Endodermal cell (in vitro differentiated cells): ENCODE measurements at regions not wholly inside any gene's neighbourhood (a gene's known extent, or its start where the extent isn't known, plus 50 kb on each side); places are given as distances from the start of the nearest gene placed in this dataset.
A peak's percentile ranks its signal among the peaks of the same experiment; 100 is the strongest.

ENCODE experiments used
- DNase-seq: peaks from one replicate; pipeline ENCODE4 v3.0.0-alpha.2; 2017
- H3K27ac ChIP-seq: 2 replicates; pipeline ENCODE4 v1.5.1; 2013; ENCODE audit warnings: mild to moderate bottlenecking, low read depth, low read length, moderate library complexity
- H3K27me3 ChIP-seq: 2 replicates; pipeline ENCODE4 v1.6.1; 2013; ENCODE audit warnings: mild to moderate bottlenecking, low read length, moderate library complexity; ENCODE audit not compliant: insufficient read depth, control insufficient read depth, poor library complexity, severe bottlenecking
- H3K36me3 ChIP-seq: 2 replicates; pipeline ENCODE4 v1.7.0; 2013; ENCODE audit warnings: mild to moderate bottlenecking, low read length, moderate library complexity; ENCODE audit not compliant: control insufficient read depth, insufficient read depth
- H3K4me1 ChIP-seq: one replicate; pipeline ENCODE4 v1.7.0; 2013; ENCODE audit warnings: low read length; ENCODE audit not compliant: control insufficient read depth, insufficient read depth
- H3K4me3 ChIP-seq: 2 replicates; pipeline ENCODE4 v1.5.1; 2013; ENCODE audit warnings: mild to moderate bottlenecking, low read length, moderate library complexity
- H3K9ac ChIP-seq: 2 replicates; pipeline ENCODE4 v1.6.1; 2013; ENCODE audit warnings: mild to moderate bottlenecking, low read length, moderate library complexity; ENCODE audit not compliant: poor library complexity, severe bottlenecking; ENCODE audit errors: extremely low read depth
- H3K9me3 ChIP-seq: 2 replicates; pipeline ENCODE4 v1.6.1; 2013; ENCODE audit warnings: mild to moderate bottlenecking, low read length, moderate library complexity; ENCODE audit not compliant: control insufficient read depth
- H3K27ac Mint-ChIP-seq: 2 replicates; pipeline ENCODE4 v1.8.0; 2020; ENCODE audit warnings: mixed read lengths
- H3K27me3 Mint-ChIP-seq: 2 replicates; pipeline ENCODE4 v1.8.0; 2021; ENCODE audit warnings: mild to moderate bottlenecking, mixed read lengths; ENCODE audit not compliant: insufficient read depth
- H3K36me3 Mint-ChIP-seq: 2 replicates; pipeline ENCODE4 v1.8.0; 2020; ENCODE audit warnings: low read depth, mixed read lengths
- H3K4me1 Mint-ChIP-seq: 2 replicates; pipeline ENCODE4 v1.8.0; 2020; ENCODE audit warnings: mixed read lengths
- H3K4me3 Mint-ChIP-seq: 2 replicates; pipeline ENCODE4 v1.8.0; 2020; ENCODE audit warnings: mild to moderate bottlenecking, moderate library complexity, mixed read lengths
- H3K9me3 Mint-ChIP-seq: 2 replicates; pipeline ENCODE4 v1.8.0; 2020; ENCODE audit warnings: mild to moderate bottlenecking, mixed read lengths
- CTCF ChIP-seq: fragments of 200-600 bp; sonication (generic); conservative IDR thresholded peaks from 2 replicates; pipeline ENCODE4 v1.5.0; 2021; ENCODE audit warnings: antibody characterized with exemption, mild to moderate bottlenecking
- WGBS, 2 experiments: methylation state at CpG; one replicate each; pipeline versions ENCODE4 v1.1.5 to v1.1.7; 2013; ENCODE audit warnings: missing lambda C conversion rate in 2 of 2, mixed read lengths in 1 of 2; ENCODE audit not compliant: insufficient coverage in 1 of 2, insufficient read length in 1 of 2; 5-methylcytosine and 5-hydroxymethylcytosine counted together

DNA sequence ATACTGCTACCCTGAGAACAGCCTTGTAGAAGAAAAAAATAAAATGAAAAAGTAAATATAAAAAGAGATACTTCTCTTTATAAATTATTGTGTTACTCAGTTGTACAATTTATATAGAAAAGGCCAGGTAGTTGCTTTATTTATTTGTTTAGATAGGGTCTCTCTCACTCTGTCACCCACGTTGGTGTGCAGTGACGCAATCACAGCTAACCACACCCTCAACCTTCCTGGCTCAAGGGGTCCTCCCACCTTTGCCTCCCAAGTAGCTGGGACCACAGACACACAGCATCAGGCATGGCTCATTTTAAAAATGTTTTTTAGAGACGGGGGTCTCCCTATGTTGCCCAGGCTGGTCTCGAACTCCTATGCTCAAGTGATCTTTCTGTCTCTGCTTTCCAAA, 175.4 kb upstream of the PZP start:
- Histone ChIP-seq H3K4me1 (no peaks in the 10 kb centered on the region), H3K9me3 (no peaks in the 10 kb centered on the region), H3K36me3 (no peaks in the 10 kb centered on the region), H3K4me3 (no peak overlapping the region), H3K9ac (no peak overlapping the region), H3K27ac (no peak overlapping the region), H3K27me3 (no peaks in the 10 kb centered on the region)
- Mint-ChIP-seq H3K27me3 (no peaks in the 10 kb centered on the region), H3K36me3 (no peaks in the 10 kb centered on the region), H3K4me3 (no peak overlapping the region), H3K9me3 (no peaks in the 10 kb centered on the region), H3K4me1 (peaks cover 5% of the 10 kb centered on the region), H3K27ac (no peak overlapping the region)
- peak; percentile 32 for DNase-seq
- no peak for TF ChIP-seq CTCF
- WGBS, 2 experiments = 67 to 71% methylated on average over 4 of the region's 4 CpGs

- no peaks in the 10 kb centered on the region for H3K36me3 Mint-ChIP-seq
- H3K9me3 Mint-ChIP-seq = no peaks in the 10 kb centered on the region
- H3K36me3 ChIP-seq = no peaks in the 10 kb centered on the region
- TF ChIP-seq CTCF = no peak
- H3K4me3 Mint-ChIP-seq = no peak overlapping the region
- H3K4me1 ChIP-seq = no peaks in the 10 kb centered on the region
- no peak for DNase-seq
- H3K27me3 Mint-ChIP-seq = no peaks in the 10 kb centered on the region
- H3K27ac ChIP-seq = no peak overlapping the region
- H3K4me3 ChIP-seq = no peak overlapping the region
- no peak overlapping the region for H3K9ac ChIP-seq
- H3K4me1 Mint-ChIP-seq = peaks cover 21% of the 10 kb centered on the region
- no peaks in the 10 kb centered on the region for H3K9me3 ChIP-seq
- 98 to 100% methylated on average over 2 of the region's 2 CpGs for WGBS, 2 experiments
- no peaks in the 10 kb centered on the region for H3K27me3 ChIP-seq
- H3K27ac Mint-ChIP-seq = no peak overlapping the region
Observed at GRCh38 chr12:9381619-9382018, 173.4 kb upstream of the PZP start.

- H3K27me3 Mint-ChIP-seq = no peaks in the 10 kb centered on the region
- DNase-seq = no peak
- Histone ChIP-seq H3K4me1 (no peaks in the 10 kb centered on the region), H3K36me3 (no peaks in the 10 kb centered on the region), H3K9me3 (no peaks in the 10 kb centered on the region), H3K9ac (no peak overlapping the region), H3K27me3 (no peaks in the 10 kb centered on the region), H3K4me3 (no peak overlapping the region), H3K27ac (no peak overlapping the region)
- no peak for TF ChIP-seq CTCF
- 89 to 96% methylated on average over 4 of the region's 4 CpGs for WGBS, 2 experiments
- no peaks in the 10 kb centered on the region for H3K9me3 Mint-ChIP-seq
- peaks cover 21% of the 10 kb centered on the region for H3K4me1 Mint-ChIP-seq
- no peak overlapping the region for H3K4me3 Mint-ChIP-seq
- no peaks in the 10 kb centered on the region for H3K36me3 Mint-ChIP-seq
- H3K27ac Mint-ChIP-seq = no peak overlapping the region
Observed at GRCh38 chr12:9380650-9381049, 172.5 kb upstream of the PZP start.
